CD4-positive, alpha-beta T cell treated with Interleukin-15 for 1 hour (primary cell): ENCODE measurements at regions not wholly inside any gene's neighbourhood (a gene's known extent, or its start where the extent isn't known, plus 50 kb on each side); places are given as distances from the start of the nearest gene placed in this dataset.

ENCODE experiments used
- DNase-seq: peaks from one replicate; pipeline ENCODE4 v3.0.0-alpha.2; 2020

DNA sequence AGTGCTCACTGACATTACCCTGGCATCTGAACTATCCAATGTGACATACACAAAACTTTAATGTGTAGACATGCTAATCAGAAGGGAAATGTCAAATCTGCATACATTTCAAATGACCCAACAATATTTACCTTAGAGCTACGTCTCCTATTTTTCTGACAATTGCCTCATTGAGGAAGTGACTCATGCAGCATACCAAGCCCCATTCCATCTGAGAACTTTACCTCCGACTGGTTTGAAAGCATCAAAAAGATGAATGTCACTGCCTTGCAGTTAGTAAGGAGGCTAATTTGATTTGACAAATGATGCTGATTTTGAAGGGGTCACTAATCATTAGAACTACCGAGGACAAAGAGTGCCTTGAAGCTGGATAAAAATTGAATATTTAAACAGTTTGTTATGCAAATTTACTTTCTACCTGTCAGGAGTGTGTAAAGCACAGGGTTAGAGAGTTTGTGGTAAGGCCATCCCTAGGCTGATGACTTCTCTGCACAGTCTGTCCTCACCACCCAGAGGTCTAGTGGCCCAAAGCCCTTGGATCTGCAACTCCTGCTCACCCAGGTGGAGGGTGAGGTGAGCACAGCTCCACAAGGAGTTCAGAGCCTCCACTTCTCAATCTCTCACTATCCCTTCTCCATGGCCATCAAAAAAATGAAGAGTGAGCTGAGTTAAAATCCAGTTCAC is 500.3 kb upstream of the C1orf87 start:
- no peak for DNase-seq

DNA sequence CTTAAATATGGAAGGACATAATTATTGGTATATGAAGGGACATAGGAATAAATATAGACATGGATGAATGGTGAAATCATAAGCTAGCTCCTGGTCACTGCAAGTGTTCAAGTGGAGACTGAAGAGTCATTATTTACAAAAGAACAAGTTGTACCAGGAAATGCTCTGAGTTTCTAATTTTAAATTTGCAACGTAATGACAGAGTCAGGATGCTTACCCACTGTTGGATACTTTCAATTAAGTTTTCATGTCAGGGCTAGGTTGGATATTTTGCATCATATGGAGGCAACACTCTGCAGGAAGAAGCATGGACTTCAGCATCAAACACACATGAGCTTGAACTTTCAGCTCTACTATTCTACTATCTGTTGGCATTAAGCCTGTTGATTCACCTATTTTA is 499.6 kb upstream of the C1orf87 start:
- no peak for DNase-seq

- no peak for DNase-seq
Observed at GRCh38 chr1:60572378-60572777, 498.8 kb upstream of the C1orf87 start.

DNA sequence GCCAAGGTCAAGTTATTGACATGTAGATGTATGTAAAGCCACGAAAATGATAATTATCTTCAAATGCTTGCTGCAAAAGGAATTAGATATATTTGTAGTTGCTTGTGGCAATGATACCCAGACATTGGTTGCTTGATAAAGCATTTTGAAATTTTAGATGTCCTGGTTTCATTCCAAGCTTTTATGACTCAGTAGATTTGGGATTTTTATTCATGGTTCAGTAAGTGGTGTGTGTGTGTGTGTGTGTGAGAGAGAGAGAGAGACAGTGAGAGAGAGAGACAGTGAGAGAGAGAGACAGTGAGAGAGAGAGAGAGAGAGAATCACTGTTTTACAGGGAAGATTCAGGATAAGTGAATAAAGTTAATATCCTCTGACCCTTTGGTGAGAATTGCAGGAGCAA is 498.2 kb upstream of the C1orf87 start:
- no peak for DNase-seq

GRCh38 chr1:60569189-60569588 is 495.6 kb upstream of the C1orf87 start:
- no peak for DNase-seq

DNA sequence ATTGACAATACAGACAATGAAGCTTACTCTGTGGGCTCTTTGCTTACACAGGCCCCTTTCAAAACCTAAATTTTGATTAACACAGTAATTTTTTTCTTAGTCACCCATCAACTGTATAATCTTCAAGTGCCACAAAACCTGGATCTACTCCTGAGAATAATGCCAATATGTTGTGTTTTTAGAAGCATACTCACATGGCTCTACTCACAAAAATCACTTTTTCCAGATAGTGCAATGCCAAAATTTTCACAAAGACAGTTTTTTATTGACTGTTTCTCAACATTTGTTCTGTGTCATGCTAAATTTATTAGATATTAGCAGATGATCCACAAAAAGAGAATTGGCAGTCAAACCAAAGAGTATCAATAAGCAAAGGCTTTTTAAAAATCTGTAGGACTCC is 493.7 kb upstream of the C1orf87 start:
- no peak for DNase-seq

DNA sequence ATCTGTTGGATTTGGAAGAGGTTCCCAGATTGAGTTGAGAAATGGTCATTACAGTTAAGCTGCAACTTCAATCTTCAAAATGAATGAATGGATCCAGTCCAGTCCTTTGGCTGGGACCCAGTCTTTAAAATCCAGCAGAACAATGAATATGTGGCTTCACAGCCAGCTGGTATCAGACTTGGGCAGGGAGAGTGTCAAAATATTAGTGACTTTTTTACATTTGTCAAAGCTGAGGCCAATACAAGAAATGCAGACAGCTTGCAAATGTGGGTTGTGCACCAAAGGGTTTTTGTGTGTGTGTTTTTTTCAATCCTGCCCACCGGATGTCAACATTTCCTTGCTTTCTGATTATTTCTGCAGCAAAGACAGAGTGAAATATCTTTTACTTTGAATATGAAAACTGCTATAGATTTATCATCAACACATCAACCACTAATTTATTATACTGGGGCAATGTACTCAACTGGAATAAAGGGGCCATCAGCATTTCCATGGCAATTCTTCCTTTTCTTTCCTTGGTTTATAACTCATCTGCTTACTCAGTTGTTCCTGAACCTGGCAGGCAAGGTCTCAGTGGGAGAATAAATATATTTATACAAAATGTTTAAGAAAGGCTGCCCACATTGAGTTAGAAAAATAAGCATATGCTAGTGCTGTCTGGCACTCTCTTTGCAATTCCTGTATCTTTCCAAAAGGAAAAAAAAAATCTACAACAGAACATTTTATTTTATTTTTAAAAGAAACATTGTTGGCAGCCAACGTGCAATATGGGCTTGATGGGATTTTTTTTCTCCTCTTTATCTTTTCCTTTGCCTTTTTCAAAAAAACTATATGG is 491.6 kb upstream of the C1orf87 start:
- no peak for DNase-seq

DNA sequence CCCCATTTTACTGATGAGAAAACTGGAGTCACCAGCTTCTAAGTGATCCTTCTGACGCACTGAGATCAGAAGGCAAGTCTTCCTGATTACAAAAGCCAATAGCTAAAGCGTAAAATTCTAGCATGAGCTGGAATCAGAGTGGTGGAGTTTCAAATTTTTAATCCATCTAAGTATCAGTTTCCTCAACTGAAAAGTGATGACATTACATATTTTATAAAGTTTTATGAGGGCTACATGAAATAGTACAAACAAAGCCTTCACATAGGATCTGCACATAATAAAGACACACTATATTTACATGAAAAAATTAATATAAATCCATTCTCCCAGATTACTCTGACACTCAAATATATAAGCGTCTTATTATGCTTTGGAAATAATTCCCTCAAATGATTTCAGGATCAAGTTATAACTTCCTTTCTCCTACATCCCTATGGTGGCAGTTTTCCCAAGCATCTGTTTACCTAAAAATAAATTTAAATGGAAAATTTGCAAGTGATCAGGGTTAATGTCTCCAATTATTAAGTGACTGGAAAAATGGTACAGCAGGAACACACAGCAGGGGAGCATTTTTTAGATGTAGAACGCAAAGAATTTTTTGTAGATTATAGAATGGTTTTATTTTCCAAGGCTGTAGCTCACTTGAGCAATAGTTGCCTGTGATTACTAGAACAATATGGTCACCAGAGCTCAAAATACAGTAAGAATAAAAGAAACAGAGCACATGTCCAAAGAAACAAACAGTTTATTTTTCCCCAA is 490.4 kb upstream of the C1orf87 start:
- DNase-seq, result no peak

DNA sequence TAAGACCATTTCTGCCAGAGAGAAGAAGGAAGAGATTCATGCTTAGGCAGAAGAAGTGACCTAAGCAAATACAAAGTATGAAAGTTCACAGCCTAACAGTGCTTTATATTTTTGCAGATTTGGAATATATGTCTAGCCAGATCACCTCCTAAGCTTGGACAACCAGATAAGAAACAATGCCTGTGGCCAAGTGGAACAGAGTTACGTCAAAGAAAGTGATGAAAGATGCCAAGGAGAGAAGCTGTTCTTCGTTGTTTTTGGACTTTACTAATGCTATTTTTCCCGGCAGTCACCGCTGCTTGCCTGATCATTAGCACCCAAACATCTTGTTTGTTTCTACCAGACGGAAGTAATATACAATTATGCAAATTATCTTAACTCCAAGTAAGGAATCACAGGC is 489.2 kb upstream of the C1orf87 start:
- no peak for DNase-seq

DNA sequence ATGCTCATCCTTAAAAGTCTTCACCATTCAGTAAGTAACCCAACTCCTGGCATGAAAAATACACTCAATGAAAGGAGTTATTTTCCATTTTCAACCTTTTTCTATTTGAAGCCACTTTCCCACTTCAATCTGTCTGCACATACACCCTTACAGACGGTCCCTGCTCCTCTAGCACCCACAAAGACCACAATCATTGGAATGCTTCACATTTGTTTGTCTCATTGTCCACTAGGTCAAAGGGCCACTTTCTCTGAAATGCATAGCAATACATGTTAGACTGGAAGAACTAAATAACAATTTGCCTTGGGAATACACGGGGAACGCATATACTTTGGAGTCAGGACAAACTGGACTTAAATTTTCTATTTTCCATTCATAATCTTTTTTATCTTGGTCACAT is 487.1 kb upstream of the C1orf87 start:
- no peak for DNase-seq

- no peak for DNase-seq
Observed at GRCh38 chr1:60558236-60558635, 484.7 kb upstream of the C1orf87 start.

DNA sequence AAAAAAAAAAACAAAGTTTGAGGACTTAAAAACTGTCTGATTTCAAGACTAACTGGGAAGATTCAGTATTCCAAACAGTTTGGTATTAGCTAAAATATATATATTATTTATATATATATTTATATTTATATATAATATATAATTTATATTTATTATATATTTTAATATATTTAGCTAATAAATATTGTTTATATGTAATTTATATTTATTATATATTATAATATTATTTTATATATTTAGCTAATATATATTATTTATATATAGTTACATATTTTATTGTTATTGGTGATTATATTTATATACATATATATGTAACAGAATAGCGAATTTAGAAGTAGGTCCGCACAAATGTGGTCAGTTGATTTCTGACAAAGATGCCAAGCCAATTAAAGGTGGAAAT is 480.2 kb upstream of the C1orf87 start:
- DNase-seq, result no peak

GRCh38 chr1:60547821-60548220 is 474.3 kb upstream of the C1orf87 start:
- DNase-seq, result no peak

GRCh38 chr1:60541831-60542532 is 468.4 kb upstream of the C1orf87 start:
- DNase-seq, result no peak

DNA sequence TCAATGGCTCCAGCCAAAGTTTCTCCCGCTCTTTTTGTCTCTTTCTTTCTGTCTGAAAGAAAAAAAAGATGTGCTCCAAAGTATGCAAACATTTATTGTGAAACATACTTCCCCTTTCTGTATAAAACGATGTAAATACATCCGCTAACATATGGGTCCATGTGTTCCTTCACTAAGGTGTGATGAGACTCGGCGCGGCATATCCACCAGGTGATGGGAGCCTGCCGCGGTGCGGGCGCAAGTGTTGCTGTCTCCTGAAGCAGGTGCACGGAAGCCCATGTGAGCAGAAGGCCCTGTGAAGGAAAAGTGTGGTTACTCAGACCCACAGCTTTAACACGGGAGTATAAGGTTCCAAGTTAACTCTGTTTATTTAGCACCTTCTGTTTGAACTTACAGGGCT is 466.6 kb upstream of the C1orf87 start:
- DNase-seq, result no peak

DNA sequence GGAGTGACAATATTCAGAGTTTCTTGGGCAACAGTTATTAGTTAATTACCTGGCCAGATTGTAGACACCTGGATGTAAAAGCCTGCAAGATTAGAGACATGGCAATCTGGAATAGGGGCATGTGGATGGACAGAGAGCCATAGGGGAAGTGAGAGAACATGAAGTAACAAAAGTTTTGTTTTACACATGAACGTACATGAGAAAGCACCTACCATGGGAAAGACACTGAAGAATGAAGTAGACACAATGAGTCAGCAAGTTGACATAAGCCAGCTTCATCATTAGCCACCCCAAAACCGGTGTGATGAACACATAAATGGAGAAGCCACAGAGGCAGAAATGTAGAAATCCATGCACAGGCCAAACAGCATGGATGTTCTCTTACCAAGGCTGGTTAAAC is 462.1 kb upstream of the C1orf87 start:
- no peak for DNase-seq

DNA sequence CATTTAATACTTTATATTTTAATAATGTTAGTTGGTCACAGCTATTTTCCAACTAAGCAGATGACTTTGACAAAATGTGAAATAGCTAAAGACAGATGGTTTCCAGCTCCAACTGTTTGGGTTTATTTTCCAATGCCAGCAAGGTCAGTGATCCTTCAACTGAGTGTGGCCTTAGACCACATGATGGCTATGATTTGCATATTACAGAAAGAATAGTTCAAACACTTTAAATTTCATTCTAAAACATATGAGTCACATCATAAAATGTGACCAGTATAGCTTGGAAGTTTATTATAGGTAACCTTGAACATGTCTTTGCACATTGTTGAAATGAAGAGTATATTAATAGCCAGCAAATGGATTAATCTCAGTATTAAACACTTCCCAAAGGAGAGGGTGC is 454.0 kb upstream of the C1orf87 start:
- no peak for DNase-seq

DNA sequence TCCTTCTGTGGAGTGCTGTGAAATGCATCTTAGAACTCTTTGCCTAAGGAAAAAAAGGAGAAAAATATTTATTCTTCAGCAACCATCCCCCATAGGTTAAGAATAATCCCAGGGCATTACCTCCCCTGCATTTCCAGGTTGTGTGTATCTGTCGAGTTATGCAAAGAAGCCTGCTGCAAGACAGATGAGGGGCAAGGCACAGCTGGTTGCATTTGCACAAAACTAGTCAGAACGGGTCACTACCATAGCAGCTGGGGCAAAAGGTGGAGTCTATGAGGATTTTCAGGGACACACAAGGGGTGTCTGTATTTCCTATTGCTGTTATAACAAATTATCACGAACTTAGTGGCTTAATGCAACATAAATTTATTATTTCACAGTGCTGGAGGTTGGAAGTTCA is 443.4 kb upstream of the C1orf87 start:
- DNase-seq, result no peak

GRCh38 chr1:60510162-60510561 is 436.6 kb upstream of the C1orf87 start:
- no peak for DNase-seq

DNA sequence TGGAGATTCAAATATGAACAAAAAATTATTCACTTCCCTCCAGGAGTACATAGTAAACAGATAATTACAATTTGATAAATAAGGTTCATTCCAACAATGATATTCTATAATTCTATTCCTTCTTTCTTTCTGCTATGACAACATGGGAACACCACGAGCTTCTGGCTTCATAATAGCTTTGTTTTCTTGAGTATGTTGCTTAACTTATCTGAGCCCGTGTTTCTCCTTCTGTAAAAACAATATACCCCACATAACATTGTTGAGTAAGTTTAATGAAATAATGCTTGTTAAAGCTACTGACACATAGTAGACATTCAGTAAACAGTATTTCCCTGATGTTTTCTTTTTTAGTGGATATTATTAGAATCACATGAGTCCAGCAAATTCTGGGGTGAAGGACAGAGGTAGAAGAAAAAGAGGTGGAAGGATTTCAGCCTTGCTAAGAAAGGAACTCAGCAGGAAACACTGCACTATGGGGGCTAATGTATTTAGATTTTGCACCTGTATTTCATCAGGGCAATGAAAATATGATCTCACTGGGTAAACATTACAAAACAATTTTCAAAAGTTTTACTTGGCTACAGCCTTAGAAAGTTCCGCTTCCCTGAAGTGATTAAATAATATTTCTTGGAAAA is 430.8 kb upstream of the C1orf87 start:
- DNase-seq, result no peak

DNA sequence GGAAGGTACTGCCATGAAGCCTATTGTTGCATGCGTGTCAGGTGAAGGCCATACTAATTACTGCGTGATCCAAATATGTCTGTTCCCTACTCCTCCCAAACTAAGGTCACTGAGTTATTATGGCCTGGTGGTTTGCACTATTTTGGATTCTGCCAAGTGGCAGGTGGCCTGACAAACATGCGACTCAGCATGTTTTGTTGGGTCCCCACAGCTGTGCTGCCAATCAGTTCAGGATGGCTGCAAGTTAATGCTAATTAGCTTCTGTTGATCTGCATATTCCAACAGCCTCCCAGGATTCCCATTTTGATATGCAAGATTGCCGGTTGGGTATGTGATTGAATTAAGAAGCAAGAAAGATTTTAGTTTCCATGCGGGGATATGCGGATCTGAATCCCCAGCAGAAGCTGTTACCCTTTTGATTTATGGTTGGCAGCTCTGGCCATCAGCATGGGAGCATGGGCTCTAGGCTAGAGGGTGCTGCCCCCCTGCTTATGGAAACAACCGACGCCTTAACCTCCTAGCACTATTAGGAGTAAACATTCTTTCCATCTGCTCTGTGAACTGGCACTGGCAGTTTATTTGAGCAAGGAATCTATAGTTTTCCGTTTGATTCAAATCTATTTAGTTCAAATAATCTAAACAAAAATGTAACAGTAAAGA is 429.8 kb upstream of the C1orf87 start:
- no peak for DNase-seq

DNA sequence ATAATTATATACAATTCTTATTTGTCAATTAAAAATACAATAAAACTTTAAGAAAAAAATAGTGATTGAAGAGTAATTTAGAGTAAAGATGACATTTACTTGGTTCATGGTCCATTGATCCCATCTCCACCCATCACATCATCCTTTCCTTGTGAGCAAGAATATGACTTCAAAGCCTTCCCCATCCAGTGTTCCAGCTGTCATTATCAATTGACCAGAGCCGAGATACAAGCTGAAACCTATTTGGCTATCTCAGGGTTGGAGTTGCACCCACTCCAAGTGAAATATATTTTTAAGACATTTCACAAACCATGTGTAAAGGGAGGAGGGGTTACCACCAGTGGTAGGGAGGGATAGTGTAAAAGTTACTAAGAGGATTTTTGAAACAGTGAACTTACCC is 428.9 kb upstream of the C1orf87 start:
- no peak for DNase-seq
